K562 (cell line): ENCODE measurements at regions not wholly inside any gene's neighbourhood (a gene's known extent, or its start where the extent isn't known, plus 50 kb on each side); places are given as distances from the start of the nearest gene placed in this dataset.

Source experiments
- ATAC-seq: fragments of 200-7000 bp; cut with Tn5 transposase; 3 replicates; pipeline ENCODE4 v1.9.1; 2020; ENCODE audit warnings: moderate library complexity
- BruUV-seq: library from RNA; stranded (reverse); fragments of 400-500 nt; replicated peaks from 2 replicates; lab custom pipeline; 2021; lab: Mats Ljungman, UMichigan
- CTCF ChIA-PET: fragments of 300-600 bp; formaldehyde crosslinking; extraction: SDS; loops from one replicate; lab custom pipeline; 2021; ENCODE audit warnings: low intra/inter-chr PET ratio; lab: Yijun Ruan, JAX
- POLR2A ChIA-PET: fragments of 300-600, 350-650 bp; sonication (Branson Sonifier 250); formaldehyde crosslinking; extraction: SDS; loops from one replicate; lab custom pipeline; 2021; ENCODE audit warnings: antibody characterized with exemption, inconsistent platforms; lab: Yijun Ruan, JAX
- DNase-seq, 4 experiments: peaks; one replicate each; pipeline versions ENCODE4 v3.0.0 to v3.0.0-alpha.2; 2011 to 2018; ENCODE audit warnings: low spot score in 3 of 4, mixed read lengths in 3 of 4; ENCODE audit errors: extremely low read depth in 1 of 4
- FAIRE-seq: peaks from 2 replicates; lab custom pipeline; 2011; peaks lifted over from hg19 to GRCh38; lab: Jason Lieb, UNC
- H2AFZ ChIP-seq: 2 replicates; pipeline ENCODE4 v1.6.0; 2011; ENCODE audit warnings: low read depth, low read length, control low read depth, inconsistent platforms
- H3K27ac ChIP-seq: fragments of 200-600 bp; 3 replicates; pipeline ENCODE4 v1.8.0; 2011; ENCODE audit warnings: low read depth, mild to moderate bottlenecking, control low read depth, inconsistent platforms, low read length, moderate library complexity, mixed read lengths; ENCODE audit errors: extremely low read depth
- H3K27me3 ChIP-seq, 2 experiments: fragments of 300-600 bp in 1 of 2; 2 replicates in 1 of 2; 3 replicates in 1 of 2; pipeline versions ENCODE4 v1.6.0 to v1.8.0; 2011; ENCODE audit warnings: inconsistent platforms in 2 of 2, low read length in 2 of 2, mild to moderate bottlenecking in 1 of 2, mixed read lengths in 1 of 2, moderate library complexity in 1 of 2; ENCODE audit not compliant: control insufficient read depth in 2 of 2, insufficient read depth in 2 of 2
- H3K36me3 ChIP-seq: fragments of 300-600 bp; 3 replicates; pipeline ENCODE4 v1.8.0; 2011; ENCODE audit warnings: mild to moderate bottlenecking, low read length, inconsistent platforms; ENCODE audit not compliant: control insufficient read depth, insufficient read depth
- H3K4me1 ChIP-seq, 2 experiments: fragments of 200-600 bp in 1 of 2; replicated peaks in 1 of 2; 2 replicates in 1 of 2; 3 replicates in 1 of 2; pipeline versions ENCODE4 v1.5.1 to v1.8.0; 2011; ENCODE audit warnings: inconsistent platforms in 2 of 2, low read length in 2 of 2, mild to moderate bottlenecking in 1 of 2, mixed read lengths in 1 of 2, moderate library complexity in 1 of 2; ENCODE audit not compliant: control insufficient read depth in 2 of 2, insufficient read depth in 2 of 2
- H3K4me2 ChIP-seq: 2 replicates; pipeline ENCODE4 v1.6.1; 2011; ENCODE audit warnings: low read length, control low read depth, inconsistent platforms, mixed read lengths; ENCODE audit not compliant: insufficient read depth
- H3K4me3 ChIP-seq: fragments of 200-600 bp; sonication (generic), shearing (Covaris generic); 2 replicates; pipeline ENCODE4 v1.5.1; 2016; ENCODE audit warnings: control low read depth, inconsistent platforms
- H3K79me2 ChIP-seq: fragments of 200-600 bp; 3 replicates; pipeline ENCODE4 v1.8.0; 2011; ENCODE audit warnings: low read length, inconsistent platforms; ENCODE audit not compliant: control insufficient read depth, insufficient read depth
- H3K9ac ChIP-seq, 2 experiments: 2 replicates each; pipeline versions ENCODE4 v1.6.0 to v1.6.1; 2011; ENCODE audit warnings: low read depth in 2 of 2, low read length in 2 of 2, control low read depth in 1 of 2, inconsistent platforms in 1 of 2, mild to moderate bottlenecking in 1 of 2, mixed read lengths in 1 of 2; ENCODE audit not compliant: insufficient read depth in 1 of 2
- H3K9me1 ChIP-seq: one replicate; pipeline ENCODE4 v1.6.0; 2011; ENCODE audit warnings: inconsistent platforms, mild to moderate bottlenecking, low read length, moderate library complexity; ENCODE audit not compliant: control insufficient read depth, insufficient read depth
- H3K9me3 ChIP-seq: replicated peaks from 2 replicates; pipeline ENCODE4 v1.5.1; 2011; ENCODE audit warnings: low read depth, low read length, inconsistent platforms; ENCODE audit not compliant: control insufficient read depth, insufficient read depth
- H4K20me1 ChIP-seq: replicated peaks from 2 replicates; pipeline ENCODE4 v1.6.1; 2011; ENCODE audit warnings: low read length, inconsistent platforms, mixed read lengths; ENCODE audit not compliant: control insufficient read depth, insufficient read depth
- AFF1 ChIP-seq, 2 experiments: fragments of 450-650 bp; IDR thresholded peaks; 2 replicates each; pipeline ENCODE4 v1.6.1; 2018; ENCODE audit warnings: mild to moderate bottlenecking in 2 of 2, low read depth in 1 of 2; ENCODE audit not compliant: partially characterized antibody in 2 of 2
- NCOA2 ChIP-seq, 2 experiments: fragments of 450-650 bp; IDR thresholded peaks; 2 replicates each; pipeline ENCODE4 v1.6.1; 2018; ENCODE audit warnings: mild to moderate bottlenecking in 2 of 2, moderate library complexity in 1 of 2; ENCODE audit not compliant: partially characterized antibody in 2 of 2
- SNRNP70 ChIP-seq: fragments of 200-400 bp; formaldehyde crosslinking; optimal IDR thresholded peaks from 2 replicates; pipeline ENCODE3; 2017; ENCODE audit warnings: low read depth, low read length
- ZBTB40 ChIP-seq, 2 experiments: fragments of 450-650 bp in 1 of 2; sonication (generic) in 1 of 2; formaldehyde crosslinking in 1 of 2; IDR thresholded peaks; 2 replicates each; pipeline versions ENCODE4 v1.7.1 to v1.9.0; 2016 to 2022; ENCODE audit warnings: inconsistent platforms in 1 of 2, mild to moderate bottlenecking in 1 of 2, missing genetic modification reagents in 1 of 2
- WGBS: fragments of 100-300 bp; shearing (Covaris generic); methylation state at CpG from one replicate; pipeline ENCODE4 v1.1.6; 2016; ENCODE audit warnings: low coverage, mixed read lengths; ENCODE audit not compliant: insufficient coverage; ENCODE audit errors: missing lambda C conversion rate; 5-methylcytosine and 5-hydroxymethylcytosine counted together
- in situ Hi-C: fragments of 300-500 bp; cut with MboI; formaldehyde crosslinking; loops from 4 replicates; pipeline ENCODE4 v1.15.0; 2018; ENCODE audit warnings: inconsistent platforms, mixed read lengths
- intact Hi-C: fragments of 100-400 bp; cut with micrococcal nuclease; formaldehyde crosslinking; loops from 2 replicates; pipeline ENCODE4 v1.14.2; 2022
- TF ChIP-seq, protein P1 (sequence below): IDR thresholded peaks from 3 replicates; pipeline ENCODE4 v1.6.1; 2011; ENCODE audit warnings: borderline replicate concordance, mild to moderate bottlenecking, moderate library complexity; ENCODE audit not compliant: insufficient read length; ENCODE audit errors: extremely low read depth

- no TSS peak for BruUV-seq
- ATAC-seq (no peak), DNase-seq (no peak), FAIRE-seq (no peak)
- Histone ChIP-seq H2AFZ (no peak overlapping the region), H3K9me3 (no peaks in the 10 kb centered on the region), H3K27ac (no peak overlapping the region), H3K4me1 (no peaks in the 10 kb centered on the region), H4K20me1 (no peaks in the 10 kb centered on the region), H3K4me3 (no peak overlapping the region), H3K36me3 (no peaks in the 10 kb centered on the region), H3K79me2 (no peaks in the 10 kb centered on the region), H3K9me1 (no peaks in the 10 kb centered on the region), H3K27me3 (no peaks in the 10 kb centered on the region), H3K9ac (no peak overlapping the region), H3K4me2 (no peak overlapping the region)
- POLR2A ChIA-PET = no interaction called here
- intact Hi-C loops (no loop called here), in situ Hi-C loops (no loop called here)
- CTCF ChIA-PET = no interaction called here
- 3% methylated on average over 3 of the region's 3 CpGs for WGBS
- TF ChIP-seq SNRNP70 (no peak), NCOA2 (IDR thresholded peaks at IDR 0.05; ENCODE audit: partially characterized antibody in 2 of 2) (no peak), AFF1 (IDR thresholded peaks at IDR 0.05; ENCODE audit: low read depth in 1 of 2, partially characterized antibody in 2 of 2) (no peak), ZBTB40 (IDR thresholded peaks at IDR 0.05) (no peak), ZBTB40 (CRISPR knock-in tag; IDR thresholded peaks at IDR 0.05) (no peak)
- TF ChIP-seq, protein P1, sequence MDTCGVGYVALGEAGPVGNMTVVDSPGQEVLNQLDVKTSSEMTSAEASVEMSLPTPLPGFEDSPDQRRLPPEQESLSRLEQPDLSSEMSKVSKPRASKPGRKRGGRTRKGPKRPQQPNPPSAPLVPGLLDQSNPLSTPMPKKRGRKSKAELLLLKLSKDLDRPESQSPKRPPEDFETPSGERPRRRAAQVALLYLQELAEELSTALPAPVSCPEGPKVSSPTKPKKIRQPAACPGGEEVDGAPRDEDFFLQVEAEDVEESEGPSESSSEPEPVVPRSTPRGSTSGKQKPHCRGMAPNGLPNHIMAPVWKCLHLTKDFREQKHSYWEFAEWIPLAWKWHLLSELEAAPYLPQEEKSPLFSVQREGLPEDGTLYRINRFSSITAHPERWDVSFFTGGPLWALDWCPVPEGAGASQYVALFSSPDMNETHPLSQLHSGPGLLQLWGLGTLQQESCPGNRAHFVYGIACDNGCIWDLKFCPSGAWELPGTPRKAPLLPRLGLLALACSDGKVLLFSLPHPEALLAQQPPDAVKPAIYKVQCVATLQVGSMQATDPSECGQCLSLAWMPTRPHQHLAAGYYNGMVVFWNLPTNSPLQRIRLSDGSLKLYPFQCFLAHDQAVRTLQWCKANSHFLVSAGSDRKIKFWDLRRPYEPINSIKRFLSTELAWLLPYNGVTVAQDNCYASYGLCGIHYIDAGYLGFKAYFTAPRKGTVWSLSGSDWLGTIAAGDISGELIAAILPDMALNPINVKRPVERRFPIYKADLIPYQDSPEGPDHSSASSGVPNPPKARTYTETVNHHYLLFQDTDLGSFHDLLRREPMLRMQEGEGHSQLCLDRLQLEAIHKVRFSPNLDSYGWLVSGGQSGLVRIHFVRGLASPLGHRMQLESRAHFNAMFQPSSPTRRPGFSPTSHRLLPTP = no peak
Measured at GRCh38 chr13:104320446-104320845, 1254.2 kb upstream of the SLC10A2 start.
